HG03103 (cell line): ENCODE measurements at regions not wholly inside any gene's neighbourhood (a gene's known extent, or its start where the extent isn't known, plus 50 kb on each side); places are given as distances from the start of the nearest gene placed in this dataset.
"Not testable (repeated sequence)": the region's sequence is repeated elsewhere in the genome, so short reads cannot be mapped to it uniquely, and the experiment has no call there.

ENCODE experiments used
- ATAC-seq: cut with Tn5 transposase; IDR thresholded peaks from one replicate; pipeline ENCODE4 v1.9.1; 2021; ENCODE audit warnings: low read depth; ENCODE audit not compliant: unreplicated experiment

- ATAC-seq, result no peak
Measured at GRCh38 chr14:29982171-29982570, 54.5 kb upstream of the PRKD1 start.

- no peak for ATAC-seq
Measured at GRCh38 chr14:29982993-29983392, 55.3 kb upstream of the PRKD1 start.

- not testable (repeated sequence) for ATAC-seq
Measured at GRCh38 chr14:29990344-29990857, 62.8 kb upstream of the PRKD1 start.

- no peak for ATAC-seq
Measured at GRCh38 chr14:29990993-29991392, 63.3 kb upstream of the PRKD1 start.

GRCh38 chr14:29993143-29993542 is 65.5 kb upstream of the PRKD1 start:
- no peak for ATAC-seq

GRCh38 chr14:29999013-29999539 is 71.4 kb upstream of the PRKD1 start:
- ATAC-seq, result no peak

GRCh38 chr14:30002859-30003258 is 75.2 kb upstream of the PRKD1 start:
- no peak for ATAC-seq

GRCh38 chr14:30005114-30005808 is 77.6 kb upstream of the PRKD1 start:
- peak; percentile 63 for ATAC-seq

GRCh38 chr14:30006695-30007094 is 79.0 kb upstream of the PRKD1 start:
- ATAC-seq, result no peak

- no peak for ATAC-seq
Measured at GRCh38 chr14:30015489-30015888, 87.8 kb upstream of the PRKD1 start.

GRCh38 chr14:30016002-30016401 is 88.4 kb upstream of the PRKD1 start:
- no peak for ATAC-seq

- no peak for ATAC-seq
Measured at GRCh38 chr14:30017370-30017993, 89.8 kb upstream of the PRKD1 start.

- no peak for ATAC-seq
Measured at GRCh38 chr14:30020271-30020670, 92.6 kb upstream of the PRKD1 start.

GRCh38 chr14:30020687-30021086 is 93.0 kb upstream of the PRKD1 start:
- no peak for ATAC-seq

GRCh38 chr14:30023350-30023749 is 95.7 kb upstream of the PRKD1 start:
- not testable (repeated sequence) for ATAC-seq

GRCh38 chr14:30034152-30034551 is 106.5 kb upstream of the PRKD1 start:
- no peak for ATAC-seq

GRCh38 chr14:30035361-30035760 is 107.7 kb upstream of the PRKD1 start:
- ATAC-seq, result no peak

- ATAC-seq, result no peak
Measured at GRCh38 chr14:30045720-30046119, 118.1 kb upstream of the PRKD1 start.

- no peak for ATAC-seq
Measured at GRCh38 chr14:30053103-30053502, 125.5 kb upstream of the PRKD1 start.

GRCh38 chr14:30054201-30054600 is 126.6 kb upstream of the PRKD1 start:
- ATAC-seq, result no peak

GRCh38 chr14:30058401-30058800 is 130.8 kb upstream of the PRKD1 start:
- ATAC-seq, result no peak

- no peak for ATAC-seq
Measured at GRCh38 chr14:30063746-30064145, 136.1 kb upstream of the PRKD1 start.
